Cerebellar nuclear complex (tissue), 1 donor: ENCODE measurements at regions not wholly inside any gene's neighbourhood (a gene's known extent, or its start where the extent isn't known, plus 50 kb on each side); places are given as distances from the start of the nearest gene placed in this dataset.

Experiments
- DNase-seq, 2 experiments: peaks; one replicate each; lab custom pipeline; 2025; lab: John Stamatoyannopoulos, UW

GRCh38 chr1:90650401-90650800 lies 66.7 kb downstream of the BARHL2 start:
- DNase-seq, result no peak

GRCh38 chr1:90640325-90640724 lies 76.8 kb downstream of the BARHL2 start:
- no peak for DNase-seq

- DNase-seq, result no peak
Observed at GRCh38 chr1:90622666-90623065, 94.4 kb downstream of the BARHL2 start.

GRCh38 chr1:90621986-90622385 lies 95.1 kb downstream of the BARHL2 start:
- no peak for DNase-seq

GRCh38 chr1:90616395-90616794 lies 100.7 kb downstream of the BARHL2 start:
- DNase-seq, result no peak

- DNase-seq, result no peak
Observed at GRCh38 chr1:90614872-90615271, 102.2 kb downstream of the BARHL2 start.

GRCh38 chr1:90613371-90613770 lies 103.7 kb downstream of the BARHL2 start:
- DNase-seq, result peak in 1 of 2 experiments; percentile 19

- DNase-seq, result no peak
Observed at GRCh38 chr1:90612033-90612432, 105.1 kb downstream of the BARHL2 start.

- no peak for DNase-seq
Observed at GRCh38 chr1:90607736-90608135, 109.4 kb downstream of the BARHL2 start.

- DNase-seq, result peak; percentile 58 to 83
Observed at GRCh38 chr1:90605070-90605469, 112.0 kb downstream of the BARHL2 start.

GRCh38 chr1:90593312-90593711 lies 123.8 kb downstream of the BARHL2 start:
- no peak for DNase-seq

GRCh38 chr1:90591970-90592356 lies 125.1 kb downstream of the BARHL2 start:
- DNase-seq, result no peak

- no peak for DNase-seq
Observed at GRCh38 chr1:90591355-90591969, 125.6 kb downstream of the BARHL2 start.

GRCh38 chr1:90580176-90580575 lies 136.9 kb downstream of the BARHL2 start:
- DNase-seq, result no peak

GRCh38 chr1:90579212-90579802 lies 137.8 kb downstream of the BARHL2 start:
- peak in 1 of 2 experiments; percentile 66 for DNase-seq

GRCh38 chr1:90574692-90575370 lies 142.3 kb downstream of the BARHL2 start:
- DNase-seq, result no peak

- no peak for DNase-seq
Observed at GRCh38 chr1:90573736-90574135, 143.4 kb downstream of the BARHL2 start.

- no peak for DNase-seq
Observed at GRCh38 chr1:90572446-90572845, 144.7 kb downstream of the BARHL2 start.

- no peak for DNase-seq
Observed at GRCh38 chr1:90568436-90568835, 148.7 kb downstream of the BARHL2 start.

- no peak for DNase-seq
Observed at GRCh38 chr1:90564164-90564563, 152.9 kb downstream of the BARHL2 start.

- DNase-seq, result no peak
Observed at GRCh38 chr1:90562892-90563291, 154.2 kb downstream of the BARHL2 start.

- DNase-seq, result no peak
Observed at GRCh38 chr1:90561911-90562310, 155.2 kb downstream of the BARHL2 start.

- DNase-seq, result no peak
Observed at GRCh38 chr1:90561103-90561783, 155.9 kb downstream of the BARHL2 start.
